UCSD-AML1 (cell line): ENCODE measurements at regions not wholly inside any gene's neighbourhood (a gene's known extent, or its start where the extent isn't known, plus 50 kb on each side); places are given as distances from the start of the nearest gene placed in this dataset.
A peak's percentile ranks its signal among the peaks of the same experiment; 100 is the strongest.

Experiments
- DNase-seq: peaks from one replicate; lab custom pipeline; 2025; ENCODE audit not compliant: unreplicated experiment; lab: John Stamatoyannopoulos, UW

- no peak for DNase-seq
Observed at GRCh38 chr2:102078773-102079172, 63.8 kb upstream of the IL1R1 start.

- DNase-seq = no peak
Observed at GRCh38 chr2:102080451-102081242, 61.9 kb upstream of the IL1R1 start.

- no peak for DNase-seq
Observed at GRCh38 chr2:102081243-102081522, 61.4 kb upstream of the IL1R1 start.

- no peak for DNase-seq
Observed at GRCh38 chr2:102081606-102082005, 60.9 kb upstream of the IL1R1 start.

- peak; percentile 67 for DNase-seq
Observed at GRCh38 chr2:102082571-102083392, 59.8 kb upstream of the IL1R1 start.

- DNase-seq = no peak
Observed at GRCh38 chr2:102083393-102083703, 59.2 kb upstream of the IL1R1 start.

GRCh38 chr2:102084651-102085050 lies 57.9 kb upstream of the IL1R1 start:
- DNase-seq = no peak

- no peak for DNase-seq
Observed at GRCh38 chr2:102085238-102085637, 57.3 kb upstream of the IL1R1 start.

GRCh38 chr2:102086150-102086872 lies 56.2 kb upstream of the IL1R1 start:
- no peak for DNase-seq

GRCh38 chr2:102091121-102091520 lies 51.4 kb upstream of the IL1R1 start:
- no peak for DNase-seq

GRCh38 chr2:102091908-102092307 lies 50.6 kb upstream of the IL1R1 start:
- no peak for DNase-seq

GRCh38 chr2:102092535-102092934 lies 50.0 kb upstream of the IL1R1 start:
- DNase-seq = no peak
